ENCODE measurements at regions not wholly inside any gene's neighbourhood (a gene's known extent, or its start where the extent isn't known, plus 50 kb on each side); places are given as distances from the start of the nearest gene placed in this dataset.

GRCh38 chr2:35785564-35785963 lies 570.0 kb upstream of the CRIM1 start:
- DNase-seq (ENCODE audit: low spot score), result no peak
- Mint-ChIP-seq H3K4me3 (no peak overlapping the region), H3K27ac (no peak overlapping the region), H3K27me3 (ENCODE audit: insufficient read depth, low read depth) (peaks cover 6% of the 10 kb centered on the region), H3K9me3 (peaks cover 13% of the 10 kb centered on the region), H3K36me3 (no peaks in the 10 kb centered on the region), H3K4me1 (no peaks in the 10 kb centered on the region)
- H3K4me1 ChIP-seq, result no peaks in the 10 kb centered on the region
- no peaks in the 10 kb centered on the region for H3F3A ChIP-seq (ENCODE audit: low read depth)
- no peaks in the 10 kb centered on the region for H4K20me1 ChIP-seq (ENCODE audit: low read depth)
- TF ChIP-seq CTCF (IDR thresholded peaks at IDR 0.05) (no peak), EZH2phosphoT487 (IDR thresholded peaks at IDR 0.05) (no peak), EZH2 (IDR thresholded peaks at IDR 0.05) (no peak)
- H3K36me3 ChIP-seq, result no peaks in the 10 kb centered on the region
- H3K9ac ChIP-seq, result no peak overlapping the region
- no peaks in the 10 kb centered on the region for H3K9me3 ChIP-seq (ENCODE audit: low read depth)
- H3K27me3 ChIP-seq, result no peaks in the 10 kb centered on the region
- no peaks in the 10 kb centered on the region for H3K79me2 ChIP-seq (ENCODE audit: low read depth)
- H2AFZ ChIP-seq (replicated peaks), result no peak overlapping the region
- H3K27ac ChIP-seq, result no peak overlapping the region
- H3K4me2 ChIP-seq, result no peak overlapping the region
- no peak overlapping the region for H3K4me3 ChIP-seq

GRCh38 chr2:35784777-35785176 lies 570.8 kb upstream of the CRIM1 start:
- peaks cover 17% of the 10 kb centered on the region for H3K9me3 Mint-ChIP-seq

GRCh38 chr2:35783723-35784122 lies 571.9 kb upstream of the CRIM1 start:
- H4K20me1 ChIP-seq (ENCODE audit: low read depth), result no peaks in the 10 kb centered on the region
- no peaks in the 10 kb centered on the region for H3F3A ChIP-seq (ENCODE audit: low read depth)
- DNase-seq (ENCODE audit: low spot score), result no peak
- no peaks in the 10 kb centered on the region for H3K27me3 ChIP-seq
- no peaks in the 10 kb centered on the region for H3K36me3 ChIP-seq
- H3K27ac Mint-ChIP-seq, result no peak overlapping the region
- TF ChIP-seq CTCF (IDR thresholded peaks at IDR 0.05) (peak; percentile 12), EZH2 (IDR thresholded peaks at IDR 0.05) (no peak), EZH2phosphoT487 (IDR thresholded peaks at IDR 0.05) (no peak)
- no peak overlapping the region for H3K4me2 ChIP-seq
- H3K4me3 Mint-ChIP-seq, result no peak overlapping the region
- H2AFZ ChIP-seq (replicated peaks), result no peak overlapping the region
- no peaks in the 10 kb centered on the region for H3K4me1 Mint-ChIP-seq
- no peaks in the 10 kb centered on the region for H3K4me1 ChIP-seq
- H3K27ac ChIP-seq, result no peak overlapping the region
- peaks cover 17% of the 10 kb centered on the region for H3K9me3 Mint-ChIP-seq
- H3K36me3 Mint-ChIP-seq, result no peaks in the 10 kb centered on the region
- no peaks in the 10 kb centered on the region for H3K79me2 ChIP-seq (ENCODE audit: low read depth)
- H3K27me3 Mint-ChIP-seq (ENCODE audit: insufficient read depth, low read depth), result no peaks in the 10 kb centered on the region
- no peak overlapping the region for H3K4me3 ChIP-seq
- H3K9ac ChIP-seq, result no peak overlapping the region
- no peaks in the 10 kb centered on the region for H3K9me3 ChIP-seq (ENCODE audit: low read depth)

More at GRCh38 chr2:35784777-35785176, 570.8 kb upstream of the CRIM1 start:
- Histone ChIP-seq H4K20me1 (ENCODE audit: low read depth) (no peaks in the 10 kb centered on the region), H3K9ac (no peak overlapping the region), H3K79me2 (ENCODE audit: low read depth) (no peaks in the 10 kb centered on the region), H3K9me3 (ENCODE audit: low read depth) (no peaks in the 10 kb centered on the region), H3K4me3 (no peak overlapping the region), H3K4me2 (no peak overlapping the region), H3K4me1 (no peaks in the 10 kb centered on the region), H3K27ac (no peak overlapping the region), H2AFZ (replicated peaks) (no peak overlapping the region), H3K27me3 (no peaks in the 10 kb centered on the region), H3F3A (ENCODE audit: low read depth) (no peaks in the 10 kb centered on the region), H3K36me3 (no peaks in the 10 kb centered on the region)
- Mint-ChIP-seq H3K36me3 (no peaks in the 10 kb centered on the region), H3K4me3 (no peak overlapping the region), H3K4me1 (no peaks in the 10 kb centered on the region), H3K27ac (no peak overlapping the region), H3K27me3 (ENCODE audit: insufficient read depth, low read depth) (peaks cover 1% of the 10 kb centered on the region)
- DNase-seq (ENCODE audit: low spot score), result no peak
- TF ChIP-seq CTCF (IDR thresholded peaks at IDR 0.05) (no peak), EZH2 (IDR thresholded peaks at IDR 0.05) (no peak), EZH2phosphoT487 (IDR thresholded peaks at IDR 0.05) (no peak)

Measured in neural progenitor cell (in vitro differentiated cells).